HUES48 (cell line): ENCODE measurements at regions not wholly inside any gene's neighbourhood (a gene's known extent, or its start where the extent isn't known, plus 50 kb on each side); places are given as distances from the start of the nearest gene placed in this dataset.
"Not testable (repeated sequence)": the region's sequence is repeated elsewhere in the genome, so short reads cannot be mapped to it uniquely, and the experiment has no call there.

Source experiments
- H3K27ac ChIP-seq: one replicate; pipeline ENCODE4 v1.7.0; 2013; ENCODE audit warnings: low read depth, low read length, inconsistent platforms
- H3K27me3 ChIP-seq: 2 replicates; pipeline ENCODE4 v1.6.1; 2013; ENCODE audit warnings: mild to moderate bottlenecking, low read length; ENCODE audit not compliant: control insufficient read depth, insufficient read depth
- H3K36me3 ChIP-seq: 2 replicates; pipeline ENCODE4 v1.6.1; 2013; ENCODE audit warnings: low read length; ENCODE audit not compliant: control insufficient read depth, insufficient read depth
- H3K4me1 ChIP-seq: 2 replicates; pipeline ENCODE4 v1.6.1; 2013; ENCODE audit warnings: mild to moderate bottlenecking, low read length; ENCODE audit not compliant: control insufficient read depth, insufficient read depth
- H3K4me3 ChIP-seq: 2 replicates; pipeline ENCODE4 v1.5.1; 2013; ENCODE audit warnings: mild to moderate bottlenecking, low read depth, low read length
- H3K9ac ChIP-seq: 2 replicates; pipeline ENCODE4 v1.6.1; 2013; ENCODE audit warnings: mild to moderate bottlenecking, low read depth, low read length, moderate library complexity
- H3K9me3 ChIP-seq: 2 replicates; pipeline ENCODE4 v1.6.1; 2013; ENCODE audit warnings: low read length; ENCODE audit not compliant: control insufficient read depth, insufficient read depth

DNA sequence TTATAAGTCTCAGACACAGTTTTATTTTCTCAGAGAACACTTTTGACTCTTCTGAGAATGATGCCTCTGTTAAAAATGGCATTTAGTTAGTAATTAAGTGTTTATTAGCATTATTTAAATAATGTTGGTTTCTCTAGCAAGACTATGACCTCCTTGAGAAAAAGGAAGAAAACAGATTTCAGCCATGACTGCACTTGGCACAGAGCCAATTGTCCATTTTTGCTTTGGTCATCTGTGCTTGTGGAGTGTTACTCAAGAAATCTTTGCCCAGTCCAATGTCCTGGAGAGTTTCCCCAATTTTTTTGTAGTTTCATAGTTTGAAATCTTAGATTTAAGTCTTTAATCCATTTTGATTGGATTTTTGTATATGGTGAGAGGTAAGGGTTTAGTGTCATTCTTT is 1229.4 kb upstream of the FAM98A start:
- Histone ChIP-seq H3K9ac (no peak overlapping the region), H3K4me3 (no peak overlapping the region), H3K4me1 (peaks cover 5% of the 10 kb centered on the region; the same call in 1 of the 2 replicates), H3K27me3 (no peaks in the 10 kb centered on the region), H3K9me3 (no peaks in the 10 kb centered on the region), H3K36me3 (no peaks in the 10 kb centered on the region), H3K27ac (no peak overlapping the region)

DNA sequence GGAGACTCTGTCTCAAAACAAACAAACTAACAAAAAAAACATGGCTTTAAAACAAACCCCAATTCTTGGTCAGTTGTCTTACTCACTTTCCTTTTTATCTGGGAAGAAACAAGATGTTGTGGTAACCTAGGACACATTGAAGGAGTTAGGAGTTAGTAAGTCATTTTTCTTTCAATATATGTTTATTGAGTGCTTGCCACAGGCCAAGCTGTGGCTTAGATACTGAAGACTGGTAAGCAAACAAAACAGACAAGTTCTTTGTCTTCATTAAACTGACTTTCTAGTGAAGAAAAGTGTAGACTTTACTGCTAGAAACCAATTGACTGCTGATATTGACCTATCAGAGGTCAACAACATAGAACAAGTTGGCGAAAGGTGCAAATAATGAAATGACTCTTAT is 1228.3 kb upstream of the FAM98A start:
- H3K36me3 ChIP-seq = no peaks in the 10 kb centered on the region

DNA sequence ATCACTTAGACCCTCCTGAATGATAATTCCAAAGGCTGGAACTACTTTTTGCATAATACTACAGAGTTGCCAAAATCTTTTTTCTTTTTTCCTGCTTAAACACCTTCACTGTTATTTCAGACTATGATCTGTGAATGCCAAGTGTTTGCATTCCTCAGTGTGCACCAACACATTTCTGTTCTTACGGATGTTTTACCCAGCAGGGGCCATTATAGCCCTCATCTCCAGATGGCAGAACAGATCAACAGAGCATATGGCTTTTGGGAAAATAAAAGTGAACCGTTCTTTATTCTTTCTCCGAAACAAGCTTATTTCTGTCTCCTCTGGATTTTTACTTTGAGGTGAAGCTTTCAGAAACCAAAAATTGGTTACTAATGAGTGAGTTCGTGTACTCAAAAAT is 1226.6 kb upstream of the FAM98A start:
- H3K9me3 ChIP-seq = no peaks in the 10 kb centered on the region
- no peak overlapping the region for H3K4me3 ChIP-seq
- H3K27ac ChIP-seq = no peak overlapping the region
- H3K27me3 ChIP-seq = no peaks in the 10 kb centered on the region
- no peaks in the 10 kb centered on the region for H3K36me3 ChIP-seq
- H3K9ac ChIP-seq = no peak overlapping the region
- no peaks in the 10 kb centered on the region for H3K4me1 ChIP-seq

More for the DNA sequence above, 1228.3 kb upstream of the FAM98A start:
- Histone ChIP-seq H3K9me3 (no peaks in the 10 kb centered on the region), H3K4me1 (peaks cover 5% of the 10 kb centered on the region; the same call in 1 of the 2 replicates), H3K9ac (no peak overlapping the region), H3K27me3 (no peaks in the 10 kb centered on the region), H3K4me3 (no peak overlapping the region), H3K27ac (no peak overlapping the region)

DNA sequence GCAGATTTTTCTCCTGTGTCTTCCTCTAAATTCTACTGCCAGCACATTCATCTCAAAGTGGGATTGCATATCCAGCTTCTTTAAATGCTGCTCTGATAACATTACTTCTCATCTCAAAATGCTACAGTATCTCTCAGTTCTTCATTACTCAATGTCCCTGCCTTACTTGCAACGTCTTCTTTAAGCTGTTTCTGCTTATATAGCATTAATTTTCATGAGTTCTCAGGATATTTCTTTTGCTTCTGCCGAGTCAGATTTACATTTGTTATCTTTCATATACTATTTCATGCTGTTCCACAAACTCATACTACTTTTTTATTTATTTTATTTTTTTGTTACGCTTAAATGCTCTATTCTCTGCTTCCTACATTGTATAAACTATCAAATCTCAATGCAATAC is 1223.5 kb upstream of the FAM98A start:
- no peaks in the 10 kb centered on the region for H3K36me3 ChIP-seq
- no peaks in the 10 kb centered on the region for H3K27me3 ChIP-seq
- no peak overlapping the region for H3K27ac ChIP-seq
- no peak overlapping the region for H3K9ac ChIP-seq
- no peaks in the 10 kb centered on the region for H3K9me3 ChIP-seq
- no peaks in the 10 kb centered on the region for H3K4me1 ChIP-seq
- no peak overlapping the region for H3K4me3 ChIP-seq

DNA sequence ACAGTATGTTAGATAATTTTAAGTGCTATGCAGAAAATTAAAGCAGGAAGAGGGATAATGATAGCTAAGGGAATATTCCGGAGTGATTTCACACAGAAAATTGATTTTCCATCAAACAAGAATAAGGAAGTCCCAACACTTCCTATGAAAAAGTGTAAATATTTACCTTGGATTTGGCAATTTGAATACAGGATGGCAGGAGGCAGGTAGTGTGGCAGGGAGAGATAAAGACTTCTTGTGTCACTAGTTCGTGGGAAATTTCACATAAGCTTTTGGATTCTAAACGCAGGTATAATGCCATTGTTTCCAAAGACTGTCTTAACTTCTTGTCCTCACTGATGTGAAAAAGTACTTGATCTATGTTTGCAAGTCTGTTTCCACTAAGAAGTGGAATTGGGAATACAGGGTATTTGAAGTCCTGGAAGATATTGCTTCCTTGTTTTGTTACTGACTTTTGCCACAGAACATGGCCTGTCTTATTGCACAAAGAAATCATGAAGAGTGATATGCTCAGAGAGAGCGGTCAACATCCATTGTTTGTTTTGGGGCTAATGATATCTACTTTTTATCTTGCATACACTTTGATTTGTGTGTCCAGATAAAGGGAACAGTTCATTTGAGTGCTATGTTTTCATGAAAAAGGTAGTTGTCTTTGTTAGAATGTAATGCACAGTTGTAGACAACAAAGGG is 1216.1 kb upstream of the FAM98A start:
- Histone ChIP-seq H3K27ac (no peak overlapping the region), H3K36me3 (no peaks in the 10 kb centered on the region), H3K9ac (no peak overlapping the region), H3K9me3 (no peaks in the 10 kb centered on the region), H3K4me1 (no peaks in the 10 kb centered on the region), H3K27me3 (no peaks in the 10 kb centered on the region), H3K4me3 (no peak overlapping the region)

DNA sequence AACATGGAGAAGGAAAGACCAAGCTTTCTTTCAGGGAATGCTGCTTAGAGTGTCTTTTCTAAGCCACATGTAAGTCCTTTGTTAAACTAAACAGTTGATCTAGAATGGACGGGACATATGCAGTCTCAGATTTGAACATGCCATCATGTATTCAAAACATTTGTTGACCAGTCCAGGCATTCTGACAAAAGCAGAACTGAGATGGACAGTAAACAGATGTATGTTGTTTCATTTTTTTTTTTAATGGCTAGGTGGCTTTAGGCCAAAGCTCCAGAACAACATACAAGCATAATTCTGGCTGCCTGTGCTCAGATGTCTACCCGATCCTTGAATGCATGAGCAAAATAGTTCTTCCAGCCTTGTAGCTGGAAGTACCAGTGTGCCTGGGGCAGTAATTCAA is 1211.4 kb upstream of the FAM98A start:
- H3K4me3 ChIP-seq = no peak overlapping the region
- no peaks in the 10 kb centered on the region for H3K4me1 ChIP-seq
- H3K27ac ChIP-seq = no peak overlapping the region
- no peaks in the 10 kb centered on the region for H3K27me3 ChIP-seq
- H3K9ac ChIP-seq = no peak overlapping the region
- H3K36me3 ChIP-seq = no peaks in the 10 kb centered on the region
- no peaks in the 10 kb centered on the region for H3K9me3 ChIP-seq

DNA sequence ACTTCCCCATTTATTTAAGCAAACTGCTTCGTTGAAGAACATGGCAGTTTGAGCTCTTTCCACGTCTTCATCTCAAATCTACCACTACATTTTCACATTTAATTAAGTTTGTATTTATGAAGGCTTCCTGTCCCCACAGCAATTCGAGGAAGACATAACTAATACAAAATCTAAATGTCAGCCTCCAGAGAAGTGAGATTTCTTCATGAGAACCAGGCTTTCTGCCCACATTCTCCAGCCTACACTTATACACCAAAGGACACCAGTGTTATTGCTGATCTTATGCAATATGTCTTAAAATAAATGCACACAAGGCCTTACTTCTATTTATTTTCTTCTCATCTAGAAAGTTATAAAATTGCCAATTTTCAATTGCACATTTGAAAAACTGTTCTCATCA is 1209.3 kb upstream of the FAM98A start:
- Histone ChIP-seq H3K27me3 (no peaks in the 10 kb centered on the region), H3K9me3 (no peaks in the 10 kb centered on the region), H3K27ac (no peak overlapping the region), H3K36me3 (no peaks in the 10 kb centered on the region), H3K9ac (no peak overlapping the region), H3K4me1 (no peaks in the 10 kb centered on the region), H3K4me3 (no peak overlapping the region)

DNA sequence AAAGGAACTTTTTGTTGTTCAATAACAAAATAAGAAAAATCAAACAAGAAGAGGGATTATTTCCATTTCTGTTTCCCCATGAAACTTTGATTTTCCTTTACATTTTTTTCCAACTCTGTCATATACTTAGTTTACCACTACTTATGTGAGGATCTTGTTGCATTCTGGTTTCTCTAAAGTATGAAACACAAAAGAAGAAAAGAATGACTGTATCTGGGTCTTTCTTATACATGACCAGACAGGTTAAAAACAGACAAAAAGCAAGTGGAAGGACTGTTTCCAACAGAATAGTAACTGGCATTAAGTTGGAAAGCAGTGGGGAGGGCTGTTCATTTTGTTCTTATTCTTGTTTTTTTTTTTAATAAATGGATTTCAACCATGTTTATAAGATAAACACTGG is 1207.8 kb upstream of the FAM98A start:
- Histone ChIP-seq H3K27ac (no peak overlapping the region), H3K27me3 (no peaks in the 10 kb centered on the region), H3K9me3 (no peaks in the 10 kb centered on the region), H3K4me3 (no peak overlapping the region), H3K4me1 (no peaks in the 10 kb centered on the region), H3K9ac (no peak overlapping the region), H3K36me3 (no peaks in the 10 kb centered on the region)

DNA sequence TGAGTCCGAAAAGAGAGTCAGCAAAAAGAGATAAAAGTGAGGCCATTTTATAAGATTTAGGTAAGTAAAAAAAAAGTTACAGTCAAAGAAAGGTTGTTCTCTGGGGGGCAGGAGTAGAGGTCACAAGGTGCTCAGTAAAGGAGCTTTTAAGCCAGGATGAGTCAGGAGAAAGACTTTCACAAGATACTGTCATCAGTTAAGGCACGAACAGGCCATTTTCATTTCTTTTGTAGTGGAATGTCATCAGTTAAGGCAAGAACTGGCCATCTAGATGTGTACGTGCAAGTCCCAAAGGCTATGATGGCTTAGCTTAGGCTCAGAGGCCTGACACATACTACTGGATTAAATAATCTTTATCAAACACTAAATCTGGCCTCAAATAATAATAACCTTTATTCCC is 1207.3 kb upstream of the FAM98A start:
- no peak overlapping the region for H3K27ac ChIP-seq
- H3K9me3 ChIP-seq = no peaks in the 10 kb centered on the region
- H3K4me3 ChIP-seq = no peak overlapping the region
- H3K27me3 ChIP-seq = no peaks in the 10 kb centered on the region
- H3K4me1 ChIP-seq = no peaks in the 10 kb centered on the region
- no peak overlapping the region for H3K9ac ChIP-seq
- H3K36me3 ChIP-seq = no peaks in the 10 kb centered on the region

DNA sequence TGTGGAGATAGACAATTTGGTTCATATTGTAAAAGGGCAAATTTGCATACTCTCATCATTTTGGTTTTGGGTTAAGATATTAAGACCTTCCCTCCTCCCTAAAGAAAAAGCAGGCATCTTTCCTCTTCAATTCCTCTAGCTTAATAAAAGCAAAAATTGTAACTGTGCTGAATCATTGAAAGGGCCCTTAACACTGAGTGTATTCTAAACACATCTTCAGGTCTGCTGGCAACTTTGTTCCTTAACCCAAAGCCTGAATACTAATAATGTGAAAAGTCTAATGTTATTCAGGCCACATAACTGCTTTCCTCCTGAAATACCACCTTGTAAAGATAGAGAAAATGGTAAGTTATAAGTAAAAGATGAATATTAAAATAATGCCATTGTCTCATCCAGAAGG is 1200.5 kb upstream of the FAM98A start:
- H3K9ac ChIP-seq = no peak overlapping the region
- no peak overlapping the region for H3K27ac ChIP-seq
- no peaks in the 10 kb centered on the region for H3K9me3 ChIP-seq
- no peaks in the 10 kb centered on the region for H3K36me3 ChIP-seq
- H3K4me3 ChIP-seq = no peak overlapping the region
- no peaks in the 10 kb centered on the region for H3K27me3 ChIP-seq
- no peaks in the 10 kb centered on the region for H3K4me1 ChIP-seq

DNA sequence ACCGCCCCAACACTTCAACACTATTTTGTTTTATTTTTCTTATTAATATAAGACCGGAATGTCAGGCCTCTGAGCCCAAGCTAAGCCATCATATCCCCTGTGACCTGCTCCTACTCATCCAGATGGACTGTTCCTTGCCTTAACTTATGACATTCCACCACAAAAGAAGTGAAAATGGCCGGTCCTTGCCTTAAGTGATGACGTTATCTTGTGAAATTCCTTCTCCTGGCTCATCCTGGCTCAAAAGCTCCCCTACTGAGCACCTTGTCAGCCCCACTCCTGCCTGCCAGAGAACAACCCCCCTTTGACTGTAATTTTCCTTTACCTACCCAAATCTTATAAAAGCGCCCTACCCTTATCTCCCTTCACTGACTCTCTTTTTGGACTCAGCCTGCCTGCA is 1196.5 kb upstream of the FAM98A start:
- H3K9ac ChIP-seq, H3K4me3 ChIP-seq, H3K36me3 ChIP-seq, H3K27ac ChIP-seq, H3K27me3 ChIP-seq, H3K4me1 ChIP-seq, H3K9me3 ChIP-seq: not testable (repeated sequence)
